Nephron progenitor cell (in vitro differentiated cells): ENCODE measurements at regions not wholly inside any gene's neighbourhood (a gene's known extent, or its start where the extent isn't known, plus 50 kb on each side); places are given as distances from the start of the nearest gene placed in this dataset.

Experiments
- DNase-seq: peaks from one replicate; pipeline ENCODE4 v3.0.0; 2021
- H3K27ac Mint-ChIP-seq: 2 replicates; pipeline ENCODE4 v1.8.0; 2021; ENCODE audit warnings: mild to moderate bottlenecking, moderate library complexity, mixed read lengths
- H3K27me3 Mint-ChIP-seq: 2 replicates; pipeline ENCODE4 v1.8.0; 2021; ENCODE audit warnings: mild to moderate bottlenecking, low read depth, mixed read lengths; ENCODE audit not compliant: poor library complexity
- H3K36me3 Mint-ChIP-seq: 2 replicates; pipeline ENCODE4 v1.8.0; 2021; ENCODE audit warnings: low read depth, mixed read lengths
- H3K4me1 Mint-ChIP-seq: 2 replicates; pipeline ENCODE4 v1.8.0; 2021; ENCODE audit warnings: mixed read lengths
- H3K4me3 Mint-ChIP-seq: 2 replicates; pipeline ENCODE4 v1.8.0; 2021; ENCODE audit warnings: mild to moderate bottlenecking, moderate library complexity, mixed read lengths
- H3K9me3 Mint-ChIP-seq: 2 replicates; pipeline ENCODE4 v1.8.0; 2021; ENCODE audit warnings: mild to moderate bottlenecking, moderate library complexity, mixed read lengths
- TF ChIP-seq, protein P1 (sequence below): fragments of 200-600 bp; sonication (generic); IDR thresholded peaks from 2 replicates; pipeline ENCODE4 v1.5.0; 2021; ENCODE audit warnings: antibody characterized with exemption

DNA sequence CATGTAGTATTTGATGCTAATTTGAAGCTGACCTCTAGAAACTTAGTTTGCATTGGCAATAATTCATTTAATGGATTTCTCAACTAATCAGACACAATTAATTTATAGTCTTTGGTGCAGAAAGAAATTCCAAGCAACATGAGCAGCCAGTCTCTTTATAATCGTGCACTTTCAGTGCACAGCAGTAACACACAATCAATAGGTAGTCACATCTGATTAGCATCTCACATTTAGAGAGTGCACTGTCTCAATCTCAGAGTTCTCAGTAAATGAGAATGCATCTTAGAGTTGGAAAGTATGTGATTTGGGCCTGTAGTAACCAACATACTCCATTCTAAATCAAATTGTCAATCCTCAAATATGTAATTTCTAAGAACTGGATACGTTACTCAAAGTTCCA, 377.6 kb downstream of the POM121L12 start:
- H3K27me3 Mint-ChIP-seq = no peaks in the 10 kb centered on the region
- H3K36me3 Mint-ChIP-seq = no peaks in the 10 kb centered on the region
- no peaks in the 10 kb centered on the region for H3K4me1 Mint-ChIP-seq
- H3K27ac Mint-ChIP-seq = no peak overlapping the region
- H3K4me3 Mint-ChIP-seq = no peak overlapping the region
- no peak for DNase-seq
- TF ChIP-seq, protein P1, sequence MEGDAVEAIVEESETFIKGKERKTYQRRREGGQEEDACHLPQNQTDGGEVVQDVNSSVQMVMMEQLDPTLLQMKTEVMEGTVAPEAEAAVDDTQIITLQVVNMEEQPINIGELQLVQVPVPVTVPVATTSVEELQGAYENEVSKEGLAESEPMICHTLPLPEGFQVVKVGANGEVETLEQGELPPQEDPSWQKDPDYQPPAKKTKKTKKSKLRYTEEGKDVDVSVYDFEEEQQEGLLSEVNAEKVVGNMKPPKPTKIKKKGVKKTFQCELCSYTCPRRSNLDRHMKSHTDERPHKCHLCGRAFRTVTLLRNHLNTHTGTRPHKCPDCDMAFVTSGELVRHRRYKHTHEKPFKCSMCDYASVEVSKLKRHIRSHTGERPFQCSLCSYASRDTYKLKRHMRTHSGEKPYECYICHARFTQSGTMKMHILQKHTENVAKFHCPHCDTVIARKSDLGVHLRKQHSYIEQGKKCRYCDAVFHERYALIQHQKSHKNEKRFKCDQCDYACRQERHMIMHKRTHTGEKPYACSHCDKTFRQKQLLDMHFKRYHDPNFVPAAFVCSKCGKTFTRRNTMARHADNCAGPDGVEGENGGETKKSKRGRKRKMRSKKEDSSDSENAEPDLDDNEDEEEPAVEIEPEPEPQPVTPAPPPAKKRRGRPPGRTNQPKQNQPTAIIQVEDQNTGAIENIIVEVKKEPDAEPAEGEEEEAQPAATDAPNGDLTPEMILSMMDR = no peak
- H3K9me3 Mint-ChIP-seq = peaks cover 7% of the 10 kb centered on the region

DNA sequence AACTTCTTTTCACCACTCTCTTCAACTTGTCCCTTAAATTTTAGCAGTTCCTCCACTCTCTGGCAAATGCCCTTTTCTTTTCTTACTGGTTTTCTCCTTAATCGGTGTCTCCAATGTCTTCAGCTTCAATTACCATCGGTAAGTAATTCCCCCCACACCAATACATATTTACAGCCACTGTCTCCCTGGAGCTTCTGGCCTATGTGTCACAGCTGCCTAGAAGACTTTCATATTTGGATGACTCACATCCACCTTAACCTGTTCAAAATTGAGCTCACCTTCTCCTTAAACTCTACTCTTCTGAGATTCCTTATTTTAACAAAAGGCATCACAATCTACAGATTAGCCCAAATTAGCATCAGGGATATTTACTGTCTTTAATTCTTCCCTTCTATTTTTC, 380.4 kb downstream of the POM121L12 start:
- H3K4me3 Mint-ChIP-seq = no peak overlapping the region
- H3K27me3 Mint-ChIP-seq = no peaks in the 10 kb centered on the region
- H3K27ac Mint-ChIP-seq = no peak overlapping the region
- H3K36me3 Mint-ChIP-seq = no peaks in the 10 kb centered on the region
- no peaks in the 10 kb centered on the region for H3K4me1 Mint-ChIP-seq
- TF ChIP-seq, protein P1 = no peak
- H3K9me3 Mint-ChIP-seq = peaks cover 7% of the 10 kb centered on the region
- no peak for DNase-seq

DNA sequence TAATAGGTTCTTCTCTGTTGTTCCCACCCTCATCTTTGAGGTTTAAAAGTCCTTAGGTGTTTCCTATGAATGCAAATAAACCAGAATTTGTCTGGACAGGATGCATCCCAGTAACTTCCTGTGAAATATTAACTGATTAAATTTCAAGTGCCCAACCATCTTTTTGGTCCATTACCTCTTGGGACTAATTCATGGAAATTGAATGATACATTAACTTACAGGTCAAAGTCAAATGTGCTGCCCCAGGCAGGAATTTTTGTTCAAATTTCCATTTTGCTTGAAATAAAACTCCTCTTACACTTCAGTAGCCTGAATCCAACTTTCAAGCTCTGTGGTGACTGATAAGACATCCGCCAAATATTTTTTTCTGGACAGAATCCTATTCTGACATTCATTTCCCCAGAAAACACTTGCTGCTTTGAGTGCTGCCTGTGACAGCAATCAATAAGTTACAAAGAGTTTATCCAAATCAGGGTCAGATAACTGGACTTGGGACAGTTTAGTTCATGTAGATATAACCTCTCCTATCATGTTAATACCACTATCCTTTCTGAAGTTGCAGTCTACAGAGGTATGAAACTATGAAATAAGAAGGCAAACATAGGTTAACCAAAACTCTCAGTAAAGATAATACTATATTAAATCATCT, 383.5 kb downstream of the POM121L12 start:
- no peak for DNase-seq
- no peaks in the 10 kb centered on the region for H3K4me1 Mint-ChIP-seq
- TF ChIP-seq, protein P1 = no peak
- no peaks in the 10 kb centered on the region for H3K27me3 Mint-ChIP-seq
- H3K36me3 Mint-ChIP-seq = no peaks in the 10 kb centered on the region
- peaks cover 4% of the 10 kb centered on the region for H3K9me3 Mint-ChIP-seq
- no peak overlapping the region for H3K4me3 Mint-ChIP-seq
- no peak overlapping the region for H3K27ac Mint-ChIP-seq

DNA sequence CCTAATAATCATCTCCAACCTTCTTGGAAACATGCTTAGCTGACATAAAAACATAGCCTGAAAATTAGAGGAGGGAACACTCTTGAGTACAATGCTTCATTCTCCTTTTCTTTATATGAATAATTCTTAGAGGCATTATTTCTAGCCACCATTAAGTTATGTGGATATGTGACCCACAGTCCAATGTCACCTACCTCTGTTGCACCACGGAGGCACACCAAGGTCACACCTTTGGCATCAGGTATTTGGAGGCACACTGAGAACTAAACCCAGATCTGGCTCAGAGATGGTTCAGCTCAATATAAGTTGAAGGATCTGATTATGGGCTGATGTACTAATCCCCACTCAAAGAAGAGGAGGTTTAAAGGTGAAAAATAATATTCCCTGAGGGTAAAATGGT, 385.1 kb downstream of the POM121L12 start:
- Mint-ChIP-seq H3K36me3 (no peaks in the 10 kb centered on the region), H3K4me3 (no peak overlapping the region), H3K27me3 (no peaks in the 10 kb centered on the region), H3K4me1 (no peaks in the 10 kb centered on the region), H3K9me3 (no peaks in the 10 kb centered on the region), H3K27ac (no peak overlapping the region)
- no peak for DNase-seq
- TF ChIP-seq, protein P1 = no peak

DNA sequence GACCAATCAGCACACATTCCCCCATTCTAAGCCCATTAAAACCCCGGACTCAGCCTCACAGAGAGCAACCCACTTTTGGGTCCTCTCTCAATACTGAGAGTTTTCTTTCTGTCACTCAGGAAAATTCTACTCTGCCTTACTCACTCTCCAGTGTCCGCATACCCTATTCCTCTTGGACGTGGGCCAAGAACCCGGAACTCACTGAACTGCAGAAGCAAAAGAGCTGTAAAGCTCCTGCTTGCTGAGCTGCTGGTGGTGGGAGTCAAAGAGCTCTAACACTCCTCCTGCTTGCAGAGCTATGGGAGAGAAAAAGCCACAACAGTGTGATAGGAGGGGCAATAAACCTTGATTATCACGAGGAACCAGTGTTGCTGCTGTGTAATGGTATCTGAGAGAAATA, 386.9 kb downstream of the POM121L12 start:
- Mint-ChIP-seq H3K4me3 (no peak overlapping the region), H3K36me3 (no peaks in the 10 kb centered on the region), H3K4me1 (no peaks in the 10 kb centered on the region), H3K9me3 (no peaks in the 10 kb centered on the region), H3K27ac (no peak overlapping the region), H3K27me3 (no peaks in the 10 kb centered on the region)
- TF ChIP-seq, protein P1 = no peak
- DNase-seq = no peak

DNA sequence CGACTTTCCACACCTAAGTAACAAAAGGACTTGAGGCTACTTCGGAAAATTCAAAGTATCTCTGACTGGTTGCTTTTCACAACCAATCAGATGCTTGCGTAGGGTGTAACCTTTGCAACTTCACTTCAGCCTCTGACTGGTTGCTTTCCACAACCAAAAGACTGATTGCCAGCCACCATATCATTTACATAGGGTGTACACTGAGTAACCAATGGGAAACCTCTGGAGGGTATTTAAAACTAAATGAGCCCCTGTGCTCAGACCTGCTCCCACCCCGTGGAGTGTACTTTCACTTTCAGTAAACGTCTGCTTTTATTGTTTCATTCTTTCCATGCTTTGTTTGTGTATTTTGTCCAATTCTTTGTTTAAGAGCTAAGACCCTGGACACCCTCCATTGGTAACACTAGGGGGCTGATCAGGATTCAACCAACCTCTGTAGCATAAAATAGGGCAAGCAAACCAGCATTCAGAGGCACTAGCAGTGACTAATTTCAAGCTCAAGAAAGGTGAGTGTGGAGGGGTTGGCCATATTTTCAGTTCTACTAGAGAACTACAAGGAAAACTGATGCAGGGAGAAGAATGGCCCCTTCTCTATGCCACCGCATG, 390.8 kb downstream of the POM121L12 start:
- Mint-ChIP-seq H3K36me3 (no peaks in the 10 kb centered on the region), H3K4me1 (no peaks in the 10 kb centered on the region), H3K27me3 (no peaks in the 10 kb centered on the region), H3K4me3 (no peak overlapping the region), H3K27ac (no peak overlapping the region), H3K9me3 (peaks cover 3% of the 10 kb centered on the region)
- TF ChIP-seq, protein P1 = no peak
- no peak for DNase-seq
